Trophoblast cell (in vitro differentiated cells and primary cell): ENCODE measurements at regions not wholly inside any gene's neighbourhood (a gene's known extent, or its start where the extent isn't known, plus 50 kb on each side); places are given as distances from the start of the nearest gene placed in this dataset.

Experiments
- DNase-seq, 2 donors: peaks; one replicate each; pipeline ENCODE4 v3.0.0-alpha.2; 2016
- H2AFZ ChIP-seq: 2 replicates; pipeline ENCODE4 v1.6.1; 2013; ENCODE audit warnings: low read length, moderate library complexity, mild to moderate bottlenecking; ENCODE audit not compliant: insufficient read depth, poor library complexity
- H2AK5ac ChIP-seq: 2 replicates; pipeline ENCODE4 v1.6.1; 2013; ENCODE audit warnings: mild to moderate bottlenecking, low read length
- H2BK120ac ChIP-seq: 2 replicates; pipeline ENCODE4 v1.6.1; 2013; ENCODE audit warnings: low read length, mild to moderate bottlenecking, moderate library complexity; ENCODE audit not compliant: insufficient read depth, poor library complexity
- H2BK12ac ChIP-seq: 2 replicates; pipeline ENCODE4 v1.6.1; 2013; ENCODE audit warnings: mild to moderate bottlenecking, low read length, moderate library complexity
- H2BK5ac ChIP-seq: 2 replicates; pipeline ENCODE4 v1.6.1; 2013; ENCODE audit warnings: low read length, low read depth, moderate library complexity, mild to moderate bottlenecking; ENCODE audit not compliant: poor library complexity
- H3K14ac ChIP-seq: 2 replicates; pipeline ENCODE4 v1.6.1; 2013; ENCODE audit warnings: mild to moderate bottlenecking, low read length
- H3K18ac ChIP-seq: 2 replicates; pipeline ENCODE4 v1.6.1; 2013; ENCODE audit warnings: mild to moderate bottlenecking, low read length
- H3K23ac ChIP-seq: 2 replicates; pipeline ENCODE4 v1.6.1; 2013; ENCODE audit warnings: low read length
- H3K27ac ChIP-seq: 2 replicates; pipeline ENCODE4 v1.5.1; 2013; ENCODE audit warnings: low read depth, mild to moderate bottlenecking, inconsistent platforms, low read length, moderate library complexity
- H3K27me3 ChIP-seq: 2 replicates; pipeline ENCODE4 v1.6.1; 2013; ENCODE audit warnings: inconsistent platforms, mild to moderate bottlenecking, low read length, moderate library complexity; ENCODE audit not compliant: insufficient read depth
- H3K36me3 ChIP-seq, 2 experiments: 1 replicate in 1 of 2; 2 replicates in 1 of 2; pipeline ENCODE4 v1.6.1; 2013; ENCODE audit warnings: low read length in 2 of 2, mild to moderate bottlenecking in 2 of 2, moderate library complexity in 1 of 2; ENCODE audit not compliant: insufficient read depth in 2 of 2, control insufficient read depth in 1 of 2
- H3K4ac ChIP-seq: 2 replicates; pipeline ENCODE4 v1.6.1; 2013; ENCODE audit warnings: low read depth, mild to moderate bottlenecking, low read length, moderate library complexity
- H3K4me1 ChIP-seq, 2 experiments: 1 replicate in 1 of 2; 2 replicates in 1 of 2; pipeline ENCODE4 v1.6.1; 2013; ENCODE audit warnings: low read length in 2 of 2, mild to moderate bottlenecking in 2 of 2, moderate library complexity in 1 of 2; ENCODE audit not compliant: insufficient read depth in 2 of 2, control insufficient read depth in 1 of 2
- H3K4me2 ChIP-seq: 2 replicates; pipeline ENCODE4 v1.6.1; 2013; ENCODE audit warnings: inconsistent platforms, mild to moderate bottlenecking, low read length, moderate library complexity
- H3K4me3 ChIP-seq: 2 replicates; pipeline ENCODE4 v1.5.1; 2013; ENCODE audit warnings: mild to moderate bottlenecking, low read depth, low read length, inconsistent platforms
- H3K79me1 ChIP-seq: one replicate; pipeline ENCODE4 v1.6.1; 2013; ENCODE audit warnings: low read length
- H3K79me2 ChIP-seq: 2 replicates; pipeline ENCODE4 v1.6.1; 2013; ENCODE audit warnings: low read length, mild to moderate bottlenecking; ENCODE audit not compliant: control insufficient read depth, insufficient read depth, poor library complexity
- H3K9ac ChIP-seq: 2 replicates; pipeline ENCODE4 v1.6.1; 2013; ENCODE audit warnings: mild to moderate bottlenecking, low read length
- H3K9me3 ChIP-seq: 2 replicates; pipeline ENCODE4 v1.6.1; 2013; ENCODE audit warnings: low read depth, mild to moderate bottlenecking, control low read depth, inconsistent platforms, low read length; ENCODE audit not compliant: insufficient read depth
- H4K12ac ChIP-seq: 2 replicates; pipeline ENCODE4 v1.6.1; 2013; ENCODE audit warnings: low read depth, mild to moderate bottlenecking, low read length, moderate library complexity
- H4K8ac ChIP-seq: 2 replicates; pipeline ENCODE4 v1.6.1; 2013; ENCODE audit warnings: low read depth, mild to moderate bottlenecking, low read length, moderate library complexity
- H4K91ac ChIP-seq: one replicate; pipeline ENCODE4 v1.6.1; 2013; ENCODE audit warnings: low read depth, mild to moderate bottlenecking, low read length, moderate library complexity
- WGBS: extraction: QIAGEN DNeasy Blood & Tissue Kit; methylation state at CpG from one replicate; pipeline ENCODE4 v1.1.7; 2013; ENCODE audit warnings: missing lambda C conversion rate; ENCODE audit not compliant: insufficient read length, insufficient coverage; ENCODE audit errors: extremely low coverage; 5-methylcytosine and 5-hydroxymethylcytosine counted together

GRCh38 chr9:80435591-80435990 is 863.8 kb downstream of the TLE4 start:
- Histone ChIP-seq H4K8ac (no peak overlapping the region), H3K23ac (no peak overlapping the region), H3K4me1 (no peaks in the 10 kb centered on the region), H3K9ac (no peak overlapping the region), H2AFZ (no peak overlapping the region), H3K9me3 (no peaks in the 10 kb centered on the region), H3K14ac (no peak overlapping the region), H2BK5ac (no peak overlapping the region), H4K12ac (no peak overlapping the region), H3K27me3 (no peaks in the 10 kb centered on the region), H3K36me3 (no peaks in the 10 kb centered on the region), H3K4ac (no peak overlapping the region), H2BK12ac (no peak overlapping the region), H3K79me1 (no peaks in the 10 kb centered on the region), H3K79me2 (no peaks in the 10 kb centered on the region), H4K91ac (no peak overlapping the region), H2BK120ac (no peak overlapping the region), H2AK5ac (no peak overlapping the region), H3K27ac (no peak overlapping the region), H3K4me2 (no peak overlapping the region), H3K18ac (no peak overlapping the region), H3K4me3 (no peak overlapping the region)
- no CpG with 5 or more reads among the region's 3 CpGs for WGBS
- no peak for DNase-seq

- H3K9me3 ChIP-seq, result no peaks in the 10 kb centered on the region
- H2BK5ac ChIP-seq, result no peak overlapping the region
- no peak overlapping the region for H3K4ac ChIP-seq
- H2BK12ac ChIP-seq, result no peak overlapping the region
- H2AFZ ChIP-seq, result no peak overlapping the region
- no peaks in the 10 kb centered on the region for H3K36me3 ChIP-seq
- H2AK5ac ChIP-seq, result no peak overlapping the region
- no peak overlapping the region for H4K91ac ChIP-seq
- H3K14ac ChIP-seq, result no peak overlapping the region
- H3K4me1 ChIP-seq, result no peaks in the 10 kb centered on the region
- H3K23ac ChIP-seq, result no peak overlapping the region
- no peaks in the 10 kb centered on the region for H3K79me1 ChIP-seq
- no peak overlapping the region for H4K12ac ChIP-seq
- H2BK120ac ChIP-seq, result no peak overlapping the region
- H3K27ac ChIP-seq, result no peak overlapping the region
- no peak overlapping the region for H3K4me2 ChIP-seq
- H4K8ac ChIP-seq, result no peak overlapping the region
- no peaks in the 10 kb centered on the region for H3K79me2 ChIP-seq
- no peak overlapping the region for H3K4me3 ChIP-seq
- no peak overlapping the region for H3K18ac ChIP-seq
- no peak overlapping the region for H3K9ac ChIP-seq
- WGBS, result no CpG with 5 or more reads among the region's 1 CpG
- H3K27me3 ChIP-seq, result no peaks in the 10 kb centered on the region
- no peak for DNase-seq
These were observed 855.2 kb downstream of the TLE4 start for GRCh38 chr9:80426992-80427391.

- no peak overlapping the region for H2BK120ac ChIP-seq
These were observed 845.5 kb downstream of the TLE4 start for GRCh38 chr9:80417211-80417773.

DNA sequence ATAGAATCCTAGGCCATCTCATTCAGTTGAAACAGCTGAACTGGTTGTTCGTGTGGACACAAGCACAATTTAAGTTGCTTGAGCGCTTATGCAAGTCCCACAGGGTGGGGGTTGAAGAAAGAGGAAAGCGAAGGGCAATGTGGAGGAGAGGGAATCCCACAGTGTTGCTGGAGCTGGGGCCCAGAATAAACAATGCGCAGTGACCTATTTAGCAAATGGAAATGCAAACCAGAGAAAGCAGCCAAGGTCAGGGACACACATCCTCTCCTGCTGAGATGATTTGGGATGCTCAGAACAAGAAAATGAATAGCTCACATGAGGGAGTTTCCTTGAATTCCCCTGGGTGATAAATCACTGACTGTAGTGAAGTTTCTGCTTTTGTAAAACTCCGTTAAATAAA is 838.3 kb downstream of the TLE4 start:
- Histone ChIP-seq H3K4me1 (no peaks in the 10 kb centered on the region), H3K4ac (no peak overlapping the region), H3K36me3 (peaks cover 0 to 2% of the 10 kb centered on the region in 2 experiments), H3K79me2 (no peaks in the 10 kb centered on the region), H2BK120ac (no peak overlapping the region), H2BK5ac (no peak overlapping the region), H2AK5ac (no peak overlapping the region), H3K9me3 (no peaks in the 10 kb centered on the region), H4K8ac (no peak overlapping the region), H4K91ac (no peak overlapping the region), H4K12ac (no peak overlapping the region), H2BK12ac (no peak overlapping the region), H3K14ac (no peak overlapping the region), H2AFZ (no peak overlapping the region), H3K18ac (no peak overlapping the region), H3K4me2 (no peak overlapping the region), H3K4me3 (no peak overlapping the region), H3K79me1 (no peaks in the 10 kb centered on the region), H3K27me3 (no peaks in the 10 kb centered on the region), H3K27ac (no peak overlapping the region), H3K23ac (no peak overlapping the region), H3K9ac (no peak overlapping the region)
- DNase-seq, result no peak
- WGBS, result no CpG with 5 or more reads among the region's 5 CpGs

More at GRCh38 chr9:80417211-80417773, 845.5 kb downstream of the TLE4 start:
- peaks cover 0 to 2% of the 10 kb centered on the region in 2 experiments for H3K36me3 ChIP-seq
- H3K27me3 ChIP-seq, result no peaks in the 10 kb centered on the region
- no peak overlapping the region for H2BK5ac ChIP-seq
- H3K79me2 ChIP-seq, result no peaks in the 10 kb centered on the region
- no peak overlapping the region for H3K14ac ChIP-seq
- H3K18ac ChIP-seq, result no peak overlapping the region
- no peak overlapping the region for H2AFZ ChIP-seq
- no peak overlapping the region for H2AK5ac ChIP-seq
- no peak overlapping the region for H3K4ac ChIP-seq
- no peak for DNase-seq
- no peak overlapping the region for H3K4me2 ChIP-seq
- peaks cover 5% of the 10 kb centered on the region for H3K9me3 ChIP-seq
- no peak overlapping the region for H3K9ac ChIP-seq
- no peak overlapping the region for H3K4me3 ChIP-seq
- no peak overlapping the region for H3K23ac ChIP-seq
- H4K8ac ChIP-seq, result no peak overlapping the region
- no peak overlapping the region for H3K27ac ChIP-seq
- no peak overlapping the region for H2BK12ac ChIP-seq
- H3K79me1 ChIP-seq, result no peaks in the 10 kb centered on the region
- no peak overlapping the region for H4K12ac ChIP-seq
- no peak overlapping the region for H4K91ac ChIP-seq
- H3K4me1 ChIP-seq, result no peaks in the 10 kb centered on the region
